Loucy (cell line): ENCODE measurements at regions not wholly inside any gene's neighbourhood (a gene's known extent, or its start where the extent isn't known, plus 50 kb on each side); places are given as distances from the start of the nearest gene placed in this dataset.

ENCODE experiments used
- H2AFZ ChIP-seq: fragments of 200-600 bp; sonication (generic); 2 replicates; pipeline ENCODE4 v1.6.0; 2016; ENCODE audit warnings: antibody characterized with exemption, mild to moderate bottlenecking, low read length, moderate library complexity
- H3F3A ChIP-seq: fragments of 200-600 bp; 2 replicates; pipeline ENCODE4 v1.6.0; 2016; ENCODE audit warnings: antibody characterized with exemption, low read depth, mild to moderate bottlenecking
- H3K27me3 ChIP-seq: fragments of 200-600 bp; sonication (generic); 2 replicates; pipeline ENCODE4 v1.6.1; 2014; ENCODE audit warnings: low read length, mild to moderate bottlenecking; ENCODE audit not compliant: insufficient read depth, poor library complexity, severe bottlenecking
- H3K36me3 ChIP-seq: fragments of 200-600 bp; sonication (generic); 2 replicates; pipeline ENCODE4 v1.6.1; 2016; ENCODE audit warnings: low read length; ENCODE audit not compliant: insufficient read depth
- H3K4me1 ChIP-seq: fragments of 200-600 bp; sonication (generic); 2 replicates; pipeline ENCODE4 v1.5.1; 2014; ENCODE audit warnings: low read length, mild to moderate bottlenecking; ENCODE audit not compliant: insufficient read depth, poor library complexity, severe bottlenecking
- H3K4me2 ChIP-seq: fragments of 200-600 bp; sonication (generic); 2 replicates; pipeline ENCODE4 v1.6.0; 2014; ENCODE audit warnings: antibody characterized with exemption, low read length, low read depth, mild to moderate bottlenecking; ENCODE audit not compliant: poor library complexity, severe bottlenecking
- H3K4me3 ChIP-seq: fragments of 200-600 bp; sonication (generic); 2 replicates; pipeline ENCODE4 v1.5.1; 2014; ENCODE audit warnings: low read length, mild to moderate bottlenecking, mixed read lengths; ENCODE audit not compliant: poor library complexity, severe bottlenecking
- H3K79me2 ChIP-seq: fragments of 200-600 bp; sonication (generic); 2 replicates; pipeline ENCODE4 v1.6.1; 2014; ENCODE audit warnings: low read length; ENCODE audit not compliant: insufficient read depth
- H3K9ac ChIP-seq: fragments of 200-600 bp; sonication (generic); 2 replicates; pipeline ENCODE4 v1.6.0; 2014; ENCODE audit warnings: mild to moderate bottlenecking, low read depth, low read length, moderate library complexity; ENCODE audit not compliant: poor library complexity, severe bottlenecking
- H3K9me2 ChIP-seq: fragments of 200-600 bp; sonication (generic); replicated peaks from 2 replicates; pipeline ENCODE4 v1.6.1; 2016; ENCODE audit warnings: low read depth, low read length, mixed read lengths
- H3K9me3 ChIP-seq: fragments of 200-600 bp; sonication (generic); 2 replicates; pipeline ENCODE4 v1.6.1; 2014; ENCODE audit warnings: mild to moderate bottlenecking, antibody characterized with exemption, low read length, low read depth; ENCODE audit not compliant: insufficient read depth
- H4K20me1 ChIP-seq: fragments of 200-600 bp; sonication (generic); 2 replicates; pipeline ENCODE4 v1.6.0; 2014; ENCODE audit warnings: antibody characterized with exemption, low read length, mild to moderate bottlenecking; ENCODE audit not compliant: insufficient read depth, poor library complexity, severe bottlenecking
- CTCF ChIP-seq: fragments of 200-600 bp; sonication (generic); conservative IDR thresholded peaks from 2 replicates; pipeline ENCODE4 v1.5.1; 2014; ENCODE audit warnings: mild to moderate bottlenecking, antibody characterized with exemption, low read length
- EZH2phosphoT487 ChIP-seq: fragments of 200-600 bp; IDR thresholded peaks from 2 replicates; pipeline ENCODE4 v1.6.1; 2018; ENCODE audit warnings: antibody characterized with exemption, mild to moderate bottlenecking, moderate library complexity, borderline replicate concordance

DNA sequence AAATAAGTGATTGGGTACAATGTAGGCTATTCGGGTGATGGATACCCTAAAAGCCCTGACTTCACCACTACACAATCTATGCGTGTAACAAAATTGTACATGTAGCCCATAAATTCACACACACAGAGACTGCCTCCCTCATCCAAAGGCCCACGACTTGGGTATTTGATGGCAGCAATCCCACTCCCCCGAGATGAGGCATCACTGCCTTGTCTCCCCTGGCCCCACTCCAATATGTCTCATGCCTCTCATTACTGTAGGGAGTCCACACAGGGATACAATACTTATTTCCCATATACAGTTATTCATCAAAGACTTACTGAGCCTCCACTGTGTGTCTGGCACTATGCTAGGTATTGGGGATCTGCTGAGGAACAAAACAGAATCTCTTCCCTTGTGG lies 192.6 kb downstream of the CBLN1 start:
- Histone ChIP-seq H3K4me2 (no peak overlapping the region), H3K9ac (no peak overlapping the region), H3K27me3 (no peaks in the 10 kb centered on the region), H3K79me2 (no peaks in the 10 kb centered on the region), H3K4me3 (no peak overlapping the region), H4K20me1 (no peaks in the 10 kb centered on the region), H3K4me1 (no peaks in the 10 kb centered on the region), H2AFZ (no peak overlapping the region), H3F3A (no peaks in the 10 kb centered on the region), H3K9me3 (no peaks in the 10 kb centered on the region; the same call in 1 of the 2 replicates), H3K36me3 (no peaks in the 10 kb centered on the region), H3K9me2 (no peaks in the 10 kb centered on the region)
- TF ChIP-seq EZH2phosphoT487 = no peak
- TF ChIP-seq CTCF = no peak

DNA sequence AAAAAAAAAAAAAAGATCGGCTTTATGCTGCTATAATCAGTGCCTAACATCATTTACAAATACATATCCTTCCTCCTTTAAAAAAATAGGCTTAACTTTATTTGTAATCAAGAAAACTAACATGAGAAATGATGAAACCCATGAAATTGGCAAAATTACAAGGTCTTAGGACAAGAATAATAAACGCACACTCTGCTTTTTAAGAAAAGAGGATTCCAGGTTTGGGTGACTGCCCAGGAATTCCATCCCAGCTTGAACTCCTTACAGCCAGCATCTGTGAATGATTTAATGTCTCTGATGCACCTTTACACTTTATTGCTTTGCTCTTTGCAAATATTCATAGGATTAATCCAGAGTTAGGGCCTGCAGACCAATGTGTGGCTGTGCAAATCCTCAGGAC lies 196.0 kb downstream of the CBLN1 start:
- no peak overlapping the region for H3K9ac ChIP-seq
- H3K79me2 ChIP-seq = no peaks in the 10 kb centered on the region
- H3K4me2 ChIP-seq = no peak overlapping the region
- H3F3A ChIP-seq = no peaks in the 10 kb centered on the region
- no peak overlapping the region for H2AFZ ChIP-seq
- H3K4me3 ChIP-seq = no peak overlapping the region
- H3K9me2 ChIP-seq = no peaks in the 10 kb centered on the region
- no peaks in the 10 kb centered on the region for H3K36me3 ChIP-seq
- no peaks in the 10 kb centered on the region for H3K27me3 ChIP-seq
- no peak for TF ChIP-seq EZH2phosphoT487
- TF ChIP-seq CTCF = no peak
- H3K9me3 ChIP-seq = no peaks in the 10 kb centered on the region; the same call in 1 of the 2 replicates
- no peaks in the 10 kb centered on the region for H3K4me1 ChIP-seq
- no peaks in the 10 kb centered on the region for H4K20me1 ChIP-seq

DNA sequence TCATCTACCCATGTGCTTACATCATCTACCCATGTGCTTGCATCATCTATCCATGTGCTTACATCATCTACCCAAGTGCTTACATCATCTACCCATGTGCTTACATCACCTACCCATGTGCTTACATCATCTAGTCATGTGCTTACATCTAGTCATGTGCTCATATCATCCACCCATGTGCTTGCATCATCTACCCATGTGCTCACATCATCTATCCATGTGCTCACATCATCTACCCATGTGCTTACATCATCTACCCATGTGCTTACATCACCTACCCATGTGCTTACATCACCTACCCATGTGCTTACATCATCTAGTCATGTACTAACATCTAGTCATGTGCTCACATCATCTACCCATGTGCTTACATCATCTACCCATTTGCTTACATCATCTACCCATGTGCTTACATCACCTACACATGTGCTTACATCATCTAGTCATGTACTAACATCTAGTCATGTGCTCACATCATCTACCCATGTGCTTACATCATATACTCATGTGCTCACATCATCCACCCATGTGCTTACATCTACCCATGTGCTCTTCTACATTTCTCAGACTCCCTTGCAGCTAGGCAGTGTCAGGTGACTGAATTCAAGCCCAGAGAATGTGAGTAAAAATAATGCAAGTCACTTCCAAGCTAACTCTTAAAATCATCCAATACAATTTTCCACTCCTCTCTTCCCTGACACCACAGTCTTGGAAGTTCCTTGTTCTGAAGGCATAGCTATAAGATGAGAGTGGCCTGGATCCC lies 196.8 kb downstream of the CBLN1 start:
- no peaks in the 10 kb centered on the region for H3K9me2 ChIP-seq
- no peaks in the 10 kb centered on the region for H3K36me3 ChIP-seq
- no peaks in the 10 kb centered on the region for H3F3A ChIP-seq
- no peak overlapping the region for H3K9ac ChIP-seq
- no peaks in the 10 kb centered on the region for H3K4me1 ChIP-seq
- no peak for TF ChIP-seq EZH2phosphoT487
- no peak for TF ChIP-seq CTCF
- H3K4me3 ChIP-seq = no peak overlapping the region
- H3K9me3 ChIP-seq = no peaks in the 10 kb centered on the region; the same call in 1 of the 2 replicates
- no peaks in the 10 kb centered on the region for H3K27me3 ChIP-seq
- H2AFZ ChIP-seq = no peak overlapping the region
- H3K79me2 ChIP-seq = no peaks in the 10 kb centered on the region
- H4K20me1 ChIP-seq = no peaks in the 10 kb centered on the region
- no peak overlapping the region for H3K4me2 ChIP-seq
